Mesenchymal stem cell (in vitro differentiated cells and primary cell): ENCODE measurements at regions not wholly inside any gene's neighbourhood (a gene's known extent, or its start where the extent isn't known, plus 50 kb on each side); places are given as distances from the start of the nearest gene placed in this dataset.
A peak's percentile ranks its signal among the peaks of the same experiment; 100 is the strongest.

Experiments
- DNase-seq: peaks from one replicate; pipeline ENCODE4 v3.0.0-alpha.2; 2013
- H2AFZ ChIP-seq: one replicate; pipeline ENCODE4 v1.6.1; 2013; ENCODE audit warnings: low read depth, mild to moderate bottlenecking, control low read depth, inconsistent platforms, low read length, moderate library complexity
- H2AK5ac ChIP-seq: 2 replicates; pipeline ENCODE4 v1.6.1; 2013; ENCODE audit warnings: low read length, moderate library complexity, mild to moderate bottlenecking, inconsistent platforms; ENCODE audit not compliant: severe bottlenecking
- H2BK120ac ChIP-seq: one replicate; pipeline ENCODE4 v1.6.1; 2013; ENCODE audit warnings: low read depth, mild to moderate bottlenecking, inconsistent platforms, low read length, moderate library complexity
- H2BK12ac ChIP-seq, 2 experiments: one replicate each; pipeline ENCODE4 v1.6.1; 2013; ENCODE audit warnings: inconsistent platforms in 2 of 2, low read length in 2 of 2, mild to moderate bottlenecking in 2 of 2, moderate library complexity in 2 of 2, control low read depth in 1 of 2
- H2BK15ac ChIP-seq: one replicate; pipeline ENCODE4 v1.6.1; 2013; ENCODE audit warnings: mild to moderate bottlenecking, low read depth, inconsistent platforms; ENCODE audit not compliant: poor library complexity, severe bottlenecking
- H2BK5ac ChIP-seq: 2 replicates; pipeline ENCODE4 v1.6.1; 2013; ENCODE audit warnings: low read depth, mild to moderate bottlenecking, low read length, control low read depth, inconsistent platforms; ENCODE audit not compliant: poor library complexity, severe bottlenecking
- H3K14ac ChIP-seq, 2 experiments: one replicate each; pipeline ENCODE4 v1.6.1; 2013; ENCODE audit warnings: inconsistent platforms in 2 of 2, low read length in 2 of 2, control low read depth in 1 of 2, mild to moderate bottlenecking in 1 of 2, moderate library complexity in 1 of 2
- H3K18ac ChIP-seq, 2 experiments: one replicate each; pipeline ENCODE4 v1.6.1; 2013; ENCODE audit warnings: inconsistent platforms in 2 of 2, low read length in 2 of 2, control low read depth in 1 of 2, low read depth in 1 of 2, mild to moderate bottlenecking in 1 of 2
- H3K23ac ChIP-seq, 2 experiments: one replicate each; pipeline ENCODE4 v1.6.1; 2013; ENCODE audit warnings: inconsistent platforms in 2 of 2, low read length in 2 of 2, mild to moderate bottlenecking in 2 of 2, moderate library complexity in 2 of 2, control low read depth in 1 of 2
- H3K27ac ChIP-seq: 2 replicates; pipeline ENCODE4 v1.5.1; 2013; ENCODE audit warnings: mild to moderate bottlenecking, moderate library complexity, low read length, control low read depth, inconsistent platforms; ENCODE audit not compliant: poor library complexity, severe bottlenecking
- H3K27me3 ChIP-seq, 2 experiments: 2 replicates each; pipeline versions ENCODE4 v1.6.1 to v1.7.0; 2013; ENCODE audit warnings: low read length in 2 of 2, mild to moderate bottlenecking in 2 of 2, moderate library complexity in 2 of 2, control low read depth in 1 of 2, inconsistent platforms in 1 of 2; ENCODE audit not compliant: control insufficient read depth in 1 of 2, insufficient read depth in 1 of 2
- H3K36me3 ChIP-seq, 2 experiments: 2 replicates each; pipeline versions ENCODE4 v1.6.1 to v1.7.0; 2013; ENCODE audit warnings: low read length in 2 of 2, control low read depth in 1 of 2, inconsistent platforms in 1 of 2, low read depth in 1 of 2, mild to moderate bottlenecking in 1 of 2; ENCODE audit not compliant: insufficient read depth in 2 of 2, control insufficient read depth in 1 of 2
- H3K4ac ChIP-seq, 2 experiments: one replicate each; pipeline ENCODE4 v1.6.1; 2013; ENCODE audit warnings: inconsistent platforms in 2 of 2, low read length in 2 of 2, mild to moderate bottlenecking in 2 of 2, moderate library complexity in 2 of 2, control low read depth in 1 of 2, low read depth in 1 of 2
- H3K4me1 ChIP-seq: 2 replicates; pipeline ENCODE4 v1.6.1; 2013; ENCODE audit warnings: low read depth, low read length, control low read depth; ENCODE audit not compliant: control insufficient read depth, insufficient read depth
- H3K4me2 ChIP-seq: 2 replicates; pipeline ENCODE4 v1.6.1; 2013; ENCODE audit warnings: low read length, mild to moderate bottlenecking, inconsistent platforms; ENCODE audit not compliant: poor library complexity, severe bottlenecking
- H3K4me3 ChIP-seq, 2 experiments: 2 replicates each; pipeline versions ENCODE4 v1.5.1 to v1.7.0; 2013; ENCODE audit warnings: low read length in 2 of 2, mild to moderate bottlenecking in 2 of 2, control low read depth in 1 of 2, low read depth in 1 of 2; ENCODE audit not compliant: insufficient read depth in 1 of 2
- H3K79me1 ChIP-seq: replicated peaks from 2 replicates; pipeline ENCODE4 v1.6.1; 2013; ENCODE audit warnings: mild to moderate bottlenecking, control low read depth, low read length, inconsistent platforms; ENCODE audit not compliant: poor library complexity, severe bottlenecking
- H3K9ac ChIP-seq: 2 replicates; pipeline ENCODE4 v1.7.0; 2013; ENCODE audit warnings: mild to moderate bottlenecking, low read length, moderate library complexity
- H3K9me3 ChIP-seq: 2 replicates; pipeline ENCODE4 v1.7.0; 2013; ENCODE audit warnings: mild to moderate bottlenecking, low read length; ENCODE audit not compliant: control insufficient read depth
- H4K8ac ChIP-seq: one replicate; pipeline ENCODE4 v1.6.1; 2013; ENCODE audit warnings: inconsistent platforms, mild to moderate bottlenecking, low read length, moderate library complexity
- H4K91ac ChIP-seq: one replicate; pipeline ENCODE4 v1.6.1; 2013; ENCODE audit warnings: mild to moderate bottlenecking, low read length, inconsistent platforms
- WGBS: methylation state at CpG from one replicate; pipeline ENCODE4 v1.1.7; 2013; ENCODE audit warnings: mixed read lengths; 5-methylcytosine and 5-hydroxymethylcytosine counted together

DNA sequence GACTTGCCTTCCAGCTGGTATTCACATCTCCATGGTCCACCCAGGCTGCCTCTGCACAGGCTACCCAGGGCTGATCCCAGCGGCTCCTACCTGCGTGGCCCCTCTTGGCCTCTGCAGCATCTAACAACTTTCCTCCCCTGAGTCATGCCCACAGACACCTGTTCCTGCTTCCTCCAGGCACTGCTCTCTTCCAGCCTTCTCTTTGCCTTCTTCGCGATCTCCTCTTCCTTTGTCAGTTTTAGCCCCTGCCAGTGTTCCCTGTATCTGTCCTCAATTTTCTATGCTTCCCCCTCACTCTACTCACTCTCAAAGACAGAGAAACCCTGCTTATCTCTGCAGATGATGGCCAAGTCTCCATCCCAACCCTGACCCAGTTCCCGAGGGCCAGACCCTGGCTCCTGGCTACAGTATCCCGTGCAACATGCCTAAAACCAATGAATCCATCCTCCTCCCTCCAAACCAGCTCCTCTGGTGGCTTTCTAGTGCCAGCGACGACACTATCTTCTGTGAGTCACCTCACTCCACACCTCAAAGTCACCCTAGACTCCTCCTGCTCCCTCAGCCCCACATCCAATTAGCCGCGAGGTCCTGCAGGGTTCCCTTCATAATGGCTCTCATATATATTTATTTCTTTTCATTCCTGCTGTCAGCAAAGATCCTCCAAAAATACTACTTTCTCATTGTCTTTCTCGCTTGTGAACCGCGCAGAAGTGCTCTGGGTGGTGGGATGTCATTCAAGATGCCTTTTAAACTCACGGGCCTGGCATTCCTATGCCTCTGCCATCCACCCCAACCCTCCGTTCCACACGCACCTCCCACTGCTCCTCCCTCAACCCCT is 259.2 kb downstream of the TOMM20 start:
- Histone ChIP-seq H4K8ac (peak overlapping the region; percentile 2), H3K4me1 (peaks cover 18% of the 10 kb centered on the region), H2BK120ac (no peak overlapping the region), H2AK5ac (peak overlapping the region; percentile 24), H3K27ac (no peak overlapping the region), H3K18ac (peak overlapping the region in 1 of 2 experiments; percentile 71), H4K91ac (peak overlapping the region; percentile 58), H2AFZ (no peak overlapping the region), H2BK15ac (peak overlapping the region; percentile 36), H2BK5ac (peak overlapping the region; percentile 57), H3K4me3 (no peak overlapping the region), H3K23ac (peak overlapping the region in 1 of 2 experiments; percentile 27), H3K9me3 (peaks cover 5% of the 10 kb centered on the region), H3K36me3 (no peaks in the 10 kb centered on the region), H3K4ac (peak overlapping the region in 1 of 2 experiments; percentile 35), H3K9ac (no peak overlapping the region), H3K79me1 (no peaks in the 10 kb centered on the region), H2BK12ac (peak overlapping the region; percentile 18 to 70), H3K27me3 (no peaks in the 10 kb centered on the region), H3K4me2 (no peak overlapping the region), H3K14ac (peak overlapping the region in 1 of 2 experiments; percentile 89)
- DNase-seq: no peak
- WGBS: 86% methylated on average over 16 of the region's 16 CpGs

DNA sequence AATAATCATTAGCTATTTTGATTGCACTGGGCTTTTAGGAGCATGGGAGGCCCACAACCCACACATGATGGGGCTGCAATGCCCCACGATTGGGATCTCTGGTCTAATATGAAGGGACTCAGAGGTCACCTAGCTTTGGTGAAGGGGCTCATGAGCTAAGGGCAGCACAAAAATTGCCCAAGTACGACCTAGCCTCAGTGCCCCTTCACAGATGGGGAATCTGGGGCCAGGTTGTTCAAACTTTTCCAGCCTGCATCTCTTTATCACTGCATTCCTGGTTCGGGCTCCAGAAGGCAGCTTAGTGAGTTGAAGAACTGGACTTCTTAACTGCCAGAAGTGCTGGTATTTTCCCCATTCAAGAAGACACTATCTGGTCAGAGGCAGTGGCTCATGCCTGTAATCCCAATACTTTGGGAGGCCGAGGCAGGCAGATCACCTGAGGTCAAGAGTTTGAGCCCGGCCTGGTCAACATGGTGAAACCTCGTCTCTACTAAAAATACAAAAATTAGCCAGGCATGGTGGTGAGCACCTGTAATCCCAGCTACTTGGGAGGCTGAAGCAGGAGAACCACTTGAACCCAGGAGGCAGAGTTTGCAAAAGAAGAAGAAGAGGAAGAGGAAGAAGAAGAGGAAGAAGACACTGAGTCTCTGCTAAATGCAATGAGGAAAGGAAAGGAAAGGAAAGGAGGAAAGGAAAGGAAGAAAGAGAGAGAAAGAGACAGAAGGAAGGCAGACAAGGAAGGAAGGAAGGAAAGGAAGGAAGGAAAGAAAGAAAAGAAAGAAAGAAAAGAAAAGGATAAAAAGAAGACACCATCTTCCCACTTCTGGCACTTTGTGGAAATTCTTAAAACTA is 258.5 kb upstream of the IRF2BP2 start:
- no peaks in the 10 kb centered on the region for H3K27me3 ChIP-seq
- WGBS: 94% methylated on average over 6 of the region's 6 CpGs
- no peak overlapping the region for H3K9ac ChIP-seq
- no peak overlapping the region for H3K4me2 ChIP-seq
- peaks cover 21% of the 10 kb centered on the region for H3K4me1 ChIP-seq
- DNase-seq: no peak
- no peak overlapping the region for H3K4me3 ChIP-seq
- H3K23ac ChIP-seq: no peak overlapping the region
- H2BK12ac ChIP-seq: no peak overlapping the region
- H4K8ac ChIP-seq: no peak overlapping the region
- no peak overlapping the region for H2BK15ac ChIP-seq
- no peak overlapping the region for H4K91ac ChIP-seq
- no peak overlapping the region for H2BK5ac ChIP-seq
- no peak overlapping the region for H3K4ac ChIP-seq
- no peak overlapping the region for H2BK120ac ChIP-seq
- H2AK5ac ChIP-seq: no peak overlapping the region
- H3K27ac ChIP-seq: no peak overlapping the region
- no peak overlapping the region for H3K14ac ChIP-seq
- H3K18ac ChIP-seq: peak overlapping the region in 1 of 2 experiments; percentile 71
- H3K79me1 ChIP-seq: no peaks in the 10 kb centered on the region
- no peaks in the 10 kb centered on the region for H3K36me3 ChIP-seq
- H2AFZ ChIP-seq: no peak overlapping the region
- peaks cover 5% of the 10 kb centered on the region for H3K9me3 ChIP-seq

DNA sequence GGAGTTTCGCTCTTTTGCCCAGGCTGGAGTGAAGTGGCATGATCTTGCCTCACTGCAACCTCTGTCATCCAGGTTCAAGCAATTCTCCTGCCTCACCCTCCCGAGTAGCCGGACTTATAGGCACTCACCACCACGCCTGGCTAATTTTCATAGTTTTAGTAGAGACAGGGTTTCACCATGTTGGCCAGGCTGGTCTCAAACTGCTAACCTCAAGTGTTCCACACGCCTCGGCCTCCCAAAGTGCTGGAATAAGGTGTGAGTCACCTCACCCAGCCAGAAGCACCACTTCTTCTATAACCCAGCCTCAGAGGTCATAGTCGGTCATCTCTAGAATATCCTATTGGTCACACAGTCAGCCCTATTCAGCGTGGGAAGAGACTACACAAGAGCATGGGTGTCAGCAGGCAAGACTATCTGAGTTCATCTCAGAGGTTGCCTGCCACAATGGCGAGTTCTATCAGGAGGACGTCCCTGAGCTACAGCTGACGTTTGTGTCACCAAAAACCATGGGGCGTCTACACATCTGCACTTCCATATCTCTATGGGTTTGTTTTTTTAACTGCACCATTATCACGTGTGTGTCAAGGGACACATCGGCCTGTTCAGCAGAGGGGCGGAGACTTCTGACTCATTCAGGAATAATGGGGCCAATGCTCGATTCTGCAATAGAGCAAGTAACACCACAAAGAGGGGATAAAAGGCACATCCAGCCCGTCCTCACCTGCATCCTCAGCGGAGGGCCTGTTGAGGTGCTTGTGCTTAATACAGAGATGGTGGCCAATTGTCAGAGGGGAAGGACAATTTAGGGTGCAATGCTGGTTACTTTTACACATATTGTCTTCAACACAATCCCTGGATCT is 256.3 kb upstream of the IRF2BP2 start:
- H3K27me3 ChIP-seq: no peaks in the 10 kb centered on the region

More for the DNA sequence above, 256.3 kb upstream of the IRF2BP2 start:
- Histone ChIP-seq H2BK120ac (no peak overlapping the region), H2BK12ac (peak overlapping the region; percentile 87 to 88), H4K8ac (peak overlapping the region; percentile 73), H2AFZ (no peak overlapping the region), H3K9me3 (peaks cover 5% of the 10 kb centered on the region), H3K4ac (peak overlapping the region; percentile 5 to 13), H3K27ac (no peak overlapping the region), H4K91ac (peak overlapping the region; percentile 53), H3K4me3 (no peak overlapping the region), H2BK5ac (no peak overlapping the region), H3K14ac (no peak overlapping the region), H2BK15ac (no peak overlapping the region), H3K9ac (no peak overlapping the region), H3K36me3 (no peaks in the 10 kb centered on the region), H3K23ac (no peak overlapping the region), H3K18ac (peak overlapping the region; percentile 11 to 86), H3K79me1 (no peaks in the 10 kb centered on the region), H2AK5ac (no peak overlapping the region), H3K4me1 (peaks cover 27% of the 10 kb centered on the region), H3K4me2 (no peak overlapping the region)
- DNase-seq: peak; percentile 88
- 47% methylated on average over 17 of the region's 18 CpGs for WGBS
